ENCODE measurements at regions not wholly inside any gene's neighbourhood (a gene's known extent, or its start where the extent isn't known, plus 50 kb on each side); places are given as distances from the start of the nearest gene placed in this dataset.

- Histone ChIP-seq H3K4me1 (ENCODE audit: control insufficient read depth, insufficient read depth, low read length) (no peaks in the 10 kb centered on the region), H3K4me3 (ENCODE audit: low read depth, low read length) (no peak overlapping the region), H3K27ac (ENCODE audit: low read depth, low read length) (no peak overlapping the region), H3K36me3 (ENCODE audit: control insufficient read depth, insufficient read depth, low read length) (no peaks in the 10 kb centered on the region), H3K27me3 (ENCODE audit: control insufficient read depth, insufficient read depth, low read length) (no peaks in the 10 kb centered on the region), H3K9me3 (ENCODE audit: control insufficient read depth, insufficient read depth, low read length) (peaks cover 3% of the 10 kb centered on the region)
- DNase-seq (ENCODE audit: low read depth in 4 of 6, low spot score in 6 of 6): no peak
- WGBS (ENCODE audit: insufficient coverage): 88% methylated on average over 2 of the region's 4 CpGs
Measured at GRCh38 chr1:229975047-229975446, 92.0 kb upstream of the GALNT2 start.

GRCh38 chr1:229980009-229980408 is 87.0 kb upstream of the GALNT2 start:
- no peaks in the 10 kb centered on the region for H3K36me3 ChIP-seq (ENCODE audit: control insufficient read depth, insufficient read depth, low read length)
- no peaks in the 10 kb centered on the region for H3K27me3 ChIP-seq (ENCODE audit: control insufficient read depth, insufficient read depth, low read length)
- peaks cover 3% of the 10 kb centered on the region for H3K9me3 ChIP-seq (ENCODE audit: control insufficient read depth, insufficient read depth, low read length)
- no peak for DNase-seq (ENCODE audit: low read depth in 4 of 6, low spot score in 6 of 6)
- H3K4me3 ChIP-seq (ENCODE audit: low read depth, low read length): no peak overlapping the region
- no peak overlapping the region for H3K27ac ChIP-seq (ENCODE audit: low read depth, low read length)
- H3K4me1 ChIP-seq (ENCODE audit: control insufficient read depth, insufficient read depth, low read length): peaks cover 1% of the 10 kb centered on the region
- WGBS (ENCODE audit: insufficient coverage): no CpG with 5 or more reads among the region's 2 CpGs

- WGBS (ENCODE audit: insufficient coverage): no CpG with 5 or more reads among the region's 3 CpGs
- no peak overlapping the region for H3K27ac ChIP-seq (ENCODE audit: low read depth, low read length)
- DNase-seq (ENCODE audit: low read depth in 4 of 6, low spot score in 6 of 6): no peak
- H3K4me3 ChIP-seq (ENCODE audit: low read depth, low read length): no peak overlapping the region
- peaks cover 5% of the 10 kb centered on the region for H3K4me1 ChIP-seq (ENCODE audit: control insufficient read depth, insufficient read depth, low read length)
- H3K9me3 ChIP-seq (ENCODE audit: control insufficient read depth, insufficient read depth, low read length): peaks cover 3% of the 10 kb centered on the region
- no peaks in the 10 kb centered on the region for H3K36me3 ChIP-seq (ENCODE audit: control insufficient read depth, insufficient read depth, low read length)
- H3K27me3 ChIP-seq (ENCODE audit: control insufficient read depth, insufficient read depth, low read length): no peaks in the 10 kb centered on the region
Measured at GRCh38 chr1:229981736-229982135, 85.3 kb upstream of the GALNT2 start.

GRCh38 chr1:229984310-229984991 is 82.6 kb upstream of the GALNT2 start:
- no peaks in the 10 kb centered on the region for H3K27me3 ChIP-seq (ENCODE audit: control insufficient read depth, insufficient read depth, low read length)
- H3K4me1 ChIP-seq (ENCODE audit: control insufficient read depth, insufficient read depth, low read length): peaks cover 5% of the 10 kb centered on the region
- no peaks in the 10 kb centered on the region for H3K36me3 ChIP-seq (ENCODE audit: control insufficient read depth, insufficient read depth, low read length)
- DNase-seq (ENCODE audit: low read depth in 4 of 6, low spot score in 6 of 6): no peak
- no peak overlapping the region for H3K4me3 ChIP-seq (ENCODE audit: low read depth, low read length)
- no peaks in the 10 kb centered on the region for H3K9me3 ChIP-seq (ENCODE audit: control insufficient read depth, insufficient read depth, low read length)
- 85% methylated on average over 6 of the region's 9 CpGs for WGBS (ENCODE audit: insufficient coverage)
- no peak overlapping the region for H3K27ac ChIP-seq (ENCODE audit: low read depth, low read length)

- no peak overlapping the region for H3K27ac ChIP-seq (ENCODE audit: low read depth, low read length)
- peaks cover 6% of the 10 kb centered on the region for H3K4me1 ChIP-seq (ENCODE audit: control insufficient read depth, insufficient read depth, low read length)
- DNase-seq (ENCODE audit: low read depth in 4 of 6, low spot score in 6 of 6): no peak
- H3K9me3 ChIP-seq (ENCODE audit: control insufficient read depth, insufficient read depth, low read length): no peaks in the 10 kb centered on the region
- no peak overlapping the region for H3K4me3 ChIP-seq (ENCODE audit: low read depth, low read length)
- no peaks in the 10 kb centered on the region for H3K36me3 ChIP-seq (ENCODE audit: control insufficient read depth, insufficient read depth, low read length)
- WGBS (ENCODE audit: insufficient coverage): 92% methylated on average over 9 of the region's 9 CpGs
- H3K27me3 ChIP-seq (ENCODE audit: control insufficient read depth, insufficient read depth, low read length): no peaks in the 10 kb centered on the region
Measured at GRCh38 chr1:229984992-229985612, 81.9 kb upstream of the GALNT2 start.

GRCh38 chr1:229985613-229986010 is 81.4 kb upstream of the GALNT2 start:
- Histone ChIP-seq H3K27me3 (ENCODE audit: control insufficient read depth, insufficient read depth, low read length) (no peaks in the 10 kb centered on the region), H3K36me3 (ENCODE audit: control insufficient read depth, insufficient read depth, low read length) (no peaks in the 10 kb centered on the region), H3K27ac (ENCODE audit: low read depth, low read length) (no peak overlapping the region), H3K9me3 (ENCODE audit: control insufficient read depth, insufficient read depth, low read length) (no peaks in the 10 kb centered on the region), H3K4me3 (ENCODE audit: low read depth, low read length) (no peak overlapping the region), H3K4me1 (ENCODE audit: control insufficient read depth, insufficient read depth, low read length) (peaks cover 9% of the 10 kb centered on the region)
- WGBS (ENCODE audit: insufficient coverage): 100% methylated on average over 3 of the region's 7 CpGs
- DNase-seq (ENCODE audit: low read depth in 4 of 6, low spot score in 6 of 6): no peak

- Histone ChIP-seq H3K36me3 (ENCODE audit: control insufficient read depth, insufficient read depth, low read length) (no peaks in the 10 kb centered on the region), H3K4me3 (ENCODE audit: low read depth, low read length) (no peak overlapping the region), H3K27me3 (ENCODE audit: control insufficient read depth, insufficient read depth, low read length) (no peaks in the 10 kb centered on the region), H3K9me3 (ENCODE audit: control insufficient read depth, insufficient read depth, low read length) (no peaks in the 10 kb centered on the region), H3K27ac (ENCODE audit: low read depth, low read length) (no peak overlapping the region), H3K4me1 (ENCODE audit: control insufficient read depth, insufficient read depth, low read length) (peaks cover 11% of the 10 kb centered on the region)
- DNase-seq (ENCODE audit: low read depth in 4 of 6, low spot score in 6 of 6): peak in 1 of 6 donors; percentile 19
- no CpG with 5 or more reads among the region's 3 CpGs for WGBS (ENCODE audit: insufficient coverage)
Measured at GRCh38 chr1:229986737-229987337, 80.2 kb upstream of the GALNT2 start.

GRCh38 chr1:229987953-229988352 is 79.1 kb upstream of the GALNT2 start:
- no peak overlapping the region for H3K4me3 ChIP-seq (ENCODE audit: low read depth, low read length)
- no peaks in the 10 kb centered on the region for H3K36me3 ChIP-seq (ENCODE audit: control insufficient read depth, insufficient read depth, low read length)
- no peaks in the 10 kb centered on the region for H3K27me3 ChIP-seq (ENCODE audit: control insufficient read depth, insufficient read depth, low read length)
- 100% methylated on average over 3 of the region's 6 CpGs for WGBS (ENCODE audit: insufficient coverage)
- no peak overlapping the region for H3K27ac ChIP-seq (ENCODE audit: low read depth, low read length)
- peaks cover 13% of the 10 kb centered on the region for H3K4me1 ChIP-seq (ENCODE audit: control insufficient read depth, insufficient read depth, low read length)
- H3K9me3 ChIP-seq (ENCODE audit: control insufficient read depth, insufficient read depth, low read length): no peaks in the 10 kb centered on the region
- DNase-seq (ENCODE audit: low read depth in 4 of 6, low spot score in 6 of 6): peak in 1 of 6 donors; percentile 61

GRCh38 chr1:229988534-229988933 is 78.5 kb upstream of the GALNT2 start:
- H3K27me3 ChIP-seq (ENCODE audit: control insufficient read depth, insufficient read depth, low read length): no peaks in the 10 kb centered on the region
- H3K4me1 ChIP-seq (ENCODE audit: control insufficient read depth, insufficient read depth, low read length): peaks cover 13% of the 10 kb centered on the region
- WGBS (ENCODE audit: insufficient coverage): 100% methylated on average over 2 of the region's 5 CpGs
- H3K9me3 ChIP-seq (ENCODE audit: control insufficient read depth, insufficient read depth, low read length): no peaks in the 10 kb centered on the region
- no peaks in the 10 kb centered on the region for H3K36me3 ChIP-seq (ENCODE audit: control insufficient read depth, insufficient read depth, low read length)
- H3K27ac ChIP-seq (ENCODE audit: low read depth, low read length): no peak overlapping the region
- H3K4me3 ChIP-seq (ENCODE audit: low read depth, low read length): no peak overlapping the region
- DNase-seq (ENCODE audit: low read depth in 4 of 6, low spot score in 6 of 6): no peak

All from spinal cord (tissue), 9 donors.